OCI-LY1 (cell line): ENCODE measurements at regions not wholly inside any gene's neighbourhood (a gene's known extent, or its start where the extent isn't known, plus 50 kb on each side); places are given as distances from the start of the nearest gene placed in this dataset.

ENCODE experiments used
- H2AFZ ChIP-seq: fragments of 200-600 bp; sonication (generic), shearing (Covaris generic); 2 replicates; pipeline ENCODE4 v1.6.0; 2014; ENCODE audit warnings: antibody characterized with exemption, mild to moderate bottlenecking, low read length
- H3F3A ChIP-seq: fragments of 200-600 bp; sonication (generic), shearing (Covaris generic); 2 replicates; pipeline ENCODE4 v1.6.0; 2014; ENCODE audit warnings: mild to moderate bottlenecking, antibody characterized with exemption, low read length, moderate library complexity; ENCODE audit not compliant: insufficient read depth
- H3K27ac ChIP-seq: fragments of 200-600 bp; sonication (generic); 2 replicates; pipeline ENCODE4 v1.5.1; 2014; ENCODE audit warnings: low read length, mixed run types, mild to moderate bottlenecking, low read depth; ENCODE audit not compliant: poor library complexity, severe bottlenecking
- H3K27me3 ChIP-seq: fragments of 200-600 bp; sonication (generic); 2 replicates; pipeline ENCODE4 v1.6.0; 2014; ENCODE audit warnings: antibody characterized with exemption, mild to moderate bottlenecking, low read length, moderate library complexity; ENCODE audit not compliant: insufficient read depth
- H3K36me3 ChIP-seq: fragments of 200-600 bp; sonication (generic); 2 replicates; pipeline ENCODE4 v1.6.1; 2014; ENCODE audit warnings: mild to moderate bottlenecking, antibody characterized with exemption, low read length, moderate library complexity, mixed read lengths; ENCODE audit not compliant: insufficient read depth
- H3K4me1 ChIP-seq: fragments of 200-600 bp; sonication (generic); 2 replicates; pipeline ENCODE4 v1.5.1; 2014; ENCODE audit warnings: mild to moderate bottlenecking, low read length, moderate library complexity; ENCODE audit not compliant: insufficient read depth, severe bottlenecking
- H3K4me2 ChIP-seq: fragments of 200-600 bp; sonication (generic), shearing (Covaris generic); 2 replicates; pipeline ENCODE4 v1.6.1; 2014; ENCODE audit warnings: low read length
- H3K4me3 ChIP-seq: fragments of 200-600 bp; sonication (generic); 2 replicates; pipeline ENCODE4 v1.5.1; 2014; ENCODE audit warnings: low read length, low read depth, mild to moderate bottlenecking, mixed read lengths; ENCODE audit not compliant: poor library complexity, severe bottlenecking
- H3K79me2 ChIP-seq: fragments of 200-600 bp; shearing (Covaris generic); 2 replicates; pipeline ENCODE4 v1.6.1; 2016; ENCODE audit warnings: mixed run types, low read length, mixed read lengths; ENCODE audit not compliant: insufficient read depth
- H3K9ac ChIP-seq: fragments of 200-600 bp; sonication (generic), shearing (Covaris generic); 2 replicates; pipeline ENCODE4 v1.6.1; 2014; ENCODE audit warnings: mild to moderate bottlenecking, low read length, mixed read lengths
- H3K9me2 ChIP-seq: fragments of 200-600 bp; sonication (generic), shearing (Covaris generic); 2 replicates; pipeline ENCODE4 v1.6.1; 2014; ENCODE audit warnings: low read depth, mild to moderate bottlenecking, low read length, mixed read lengths
- H3K9me3 ChIP-seq: fragments of 200-600 bp; shearing (Covaris generic); 2 replicates; pipeline ENCODE4 v1.6.1; 2014; ENCODE audit warnings: low read length, mixed read lengths
- H4K20me1 ChIP-seq: fragments of 200-600 bp; sonication (generic), shearing (Covaris generic); 2 replicates; pipeline ENCODE4 v1.6.0; 2016; ENCODE audit warnings: mild to moderate bottlenecking, low read length; ENCODE audit not compliant: insufficient read depth
- EZH2 ChIP-seq: fragments of 200-600 bp; sonication (generic), shearing (Covaris generic); IDR thresholded peaks from 2 replicates; pipeline ENCODE4 v1.8.0; 2017; ENCODE audit warnings: borderline replicate concordance, mixed run types, mild to moderate bottlenecking, antibody characterized with exemption, low read length, moderate library complexity, mixed read lengths
- TF ChIP-seq, protein P1 (sequence below): fragments of 200-600 bp; sonication (generic), shearing (Covaris generic); IDR thresholded peaks from 2 replicates; pipeline ENCODE4 v1.5.1; 2017; ENCODE audit warnings: mild to moderate bottlenecking, antibody characterized with exemption, low read length, moderate library complexity, mixed read lengths

- Histone ChIP-seq H3K4me1 (no peaks in the 10 kb centered on the region), H2AFZ (no peak overlapping the region), H3F3A (no peaks in the 10 kb centered on the region), H3K36me3 (no peaks in the 10 kb centered on the region), H3K9ac (no peak overlapping the region), H3K27me3 (no peaks in the 10 kb centered on the region), H3K4me3 (no peak overlapping the region), H3K27ac (no peak overlapping the region), H4K20me1 (no peaks in the 10 kb centered on the region), H3K9me2 (no peaks in the 10 kb centered on the region), H3K4me2 (no peak overlapping the region), H3K9me3 (no peaks in the 10 kb centered on the region), H3K79me2 (no peaks in the 10 kb centered on the region)
- TF ChIP-seq, protein P1, sequence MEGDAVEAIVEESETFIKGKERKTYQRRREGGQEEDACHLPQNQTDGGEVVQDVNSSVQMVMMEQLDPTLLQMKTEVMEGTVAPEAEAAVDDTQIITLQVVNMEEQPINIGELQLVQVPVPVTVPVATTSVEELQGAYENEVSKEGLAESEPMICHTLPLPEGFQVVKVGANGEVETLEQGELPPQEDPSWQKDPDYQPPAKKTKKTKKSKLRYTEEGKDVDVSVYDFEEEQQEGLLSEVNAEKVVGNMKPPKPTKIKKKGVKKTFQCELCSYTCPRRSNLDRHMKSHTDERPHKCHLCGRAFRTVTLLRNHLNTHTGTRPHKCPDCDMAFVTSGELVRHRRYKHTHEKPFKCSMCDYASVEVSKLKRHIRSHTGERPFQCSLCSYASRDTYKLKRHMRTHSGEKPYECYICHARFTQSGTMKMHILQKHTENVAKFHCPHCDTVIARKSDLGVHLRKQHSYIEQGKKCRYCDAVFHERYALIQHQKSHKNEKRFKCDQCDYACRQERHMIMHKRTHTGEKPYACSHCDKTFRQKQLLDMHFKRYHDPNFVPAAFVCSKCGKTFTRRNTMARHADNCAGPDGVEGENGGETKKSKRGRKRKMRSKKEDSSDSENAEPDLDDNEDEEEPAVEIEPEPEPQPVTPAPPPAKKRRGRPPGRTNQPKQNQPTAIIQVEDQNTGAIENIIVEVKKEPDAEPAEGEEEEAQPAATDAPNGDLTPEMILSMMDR: no peak
- no peak for TF ChIP-seq EZH2
Measured at GRCh38 chr13:79682164-79682563, 201.2 kb downstream of the NDFIP2 start.

- H3K36me3 ChIP-seq: no peaks in the 10 kb centered on the region
- no peak overlapping the region for H3K4me3 ChIP-seq
- H3K4me1 ChIP-seq: no peaks in the 10 kb centered on the region
- H3K27me3 ChIP-seq: no peaks in the 10 kb centered on the region
- H3F3A ChIP-seq: no peaks in the 10 kb centered on the region
- H3K27ac ChIP-seq: no peak overlapping the region
- H3K4me2 ChIP-seq: no peak overlapping the region
- no peak overlapping the region for H2AFZ ChIP-seq
- no peak overlapping the region for H3K9ac ChIP-seq
- no peak for TF ChIP-seq EZH2
- H3K79me2 ChIP-seq: no peaks in the 10 kb centered on the region
- no peaks in the 10 kb centered on the region for H4K20me1 ChIP-seq
- no peaks in the 10 kb centered on the region for H3K9me3 ChIP-seq
- no peaks in the 10 kb centered on the region for H3K9me2 ChIP-seq
Measured at GRCh38 chr13:79681069-79681468, 200.1 kb downstream of the NDFIP2 start.

GRCh38 chr13:79680485-79680884, 199.5 kb downstream of the NDFIP2 start:
- Histone ChIP-seq H3K27ac (no peak overlapping the region), H3K9me2 (no peaks in the 10 kb centered on the region), H4K20me1 (no peaks in the 10 kb centered on the region)

GRCh38 chr13:79679334-79679733, 198.4 kb downstream of the NDFIP2 start:
- no peak overlapping the region for H3K9ac ChIP-seq
- H3K9me3 ChIP-seq: no peaks in the 10 kb centered on the region
- no peaks in the 10 kb centered on the region for H3K79me2 ChIP-seq
- no peaks in the 10 kb centered on the region for H3K27me3 ChIP-seq
- no peaks in the 10 kb centered on the region for H3K36me3 ChIP-seq
- H3K4me1 ChIP-seq: no peaks in the 10 kb centered on the region
- H3K4me2 ChIP-seq: no peak overlapping the region
- H4K20me1 ChIP-seq: no peaks in the 10 kb centered on the region
- no peak overlapping the region for H3K4me3 ChIP-seq
- no peak overlapping the region for H2AFZ ChIP-seq
- H3K9me2 ChIP-seq: no peaks in the 10 kb centered on the region
- TF ChIP-seq, protein P1: peak; percentile 99
- no peak for TF ChIP-seq EZH2
- no peaks in the 10 kb centered on the region for H3F3A ChIP-seq
- H3K27ac ChIP-seq: no peak overlapping the region

More at GRCh38 chr13:79680485-79680884, 199.5 kb downstream of the NDFIP2 start:
- Histone ChIP-seq H3F3A (no peaks in the 10 kb centered on the region), H3K27me3 (no peaks in the 10 kb centered on the region), H3K9me3 (no peaks in the 10 kb centered on the region), H3K4me2 (no peak overlapping the region), H3K4me3 (no peak overlapping the region), H3K79me2 (no peaks in the 10 kb centered on the region), H3K4me1 (no peaks in the 10 kb centered on the region), H3K36me3 (no peaks in the 10 kb centered on the region), H2AFZ (no peak overlapping the region), H3K9ac (no peak overlapping the region)
- no peak for TF ChIP-seq EZH2
- TF ChIP-seq, protein P1: no peak
